IgD-negative memory B cell (primary cell): ENCODE measurements at regions not wholly inside any gene's neighbourhood (a gene's known extent, or its start where the extent isn't known, plus 50 kb on each side); places are given as distances from the start of the nearest gene placed in this dataset.
"Not testable (repeated sequence)": the region's sequence is repeated elsewhere in the genome, so short reads cannot be mapped to it uniquely, and the experiment has no call there.

Source experiments
- H3K27ac Mint-ChIP-seq, 3 donors: one replicate each; pipeline ENCODE4 v1.8.0; 2020 to 2022; ENCODE audit warnings: mild to moderate bottlenecking in 3 of 3, mixed read lengths in 3 of 3, moderate library complexity in 1 of 3
- H3K27me3 Mint-ChIP-seq: one replicate; pipeline ENCODE4 v1.8.0; 2021; ENCODE audit warnings: mixed read lengths
- H3K36me3 Mint-ChIP-seq: one replicate; pipeline ENCODE4 v1.8.0; 2020; ENCODE audit warnings: mild to moderate bottlenecking, mixed read lengths
- H3K4me1 Mint-ChIP-seq, 3 donors: one replicate each; pipeline ENCODE4 v1.8.0; 2020 to 2022; ENCODE audit warnings: mixed read lengths in 3 of 3, mild to moderate bottlenecking in 1 of 3
- H3K4me3 Mint-ChIP-seq, 4 donors: one replicate each; pipeline ENCODE4 v1.8.0; 2020 to 2022; ENCODE audit warnings: mild to moderate bottlenecking in 4 of 4, mixed read lengths in 4 of 4, moderate library complexity in 3 of 4
- H3K9me3 Mint-ChIP-seq, 3 donors: one replicate each; pipeline ENCODE4 v1.8.0; 2020 to 2021; ENCODE audit warnings: mixed read lengths in 3 of 3, mild to moderate bottlenecking in 1 of 3

DNA sequence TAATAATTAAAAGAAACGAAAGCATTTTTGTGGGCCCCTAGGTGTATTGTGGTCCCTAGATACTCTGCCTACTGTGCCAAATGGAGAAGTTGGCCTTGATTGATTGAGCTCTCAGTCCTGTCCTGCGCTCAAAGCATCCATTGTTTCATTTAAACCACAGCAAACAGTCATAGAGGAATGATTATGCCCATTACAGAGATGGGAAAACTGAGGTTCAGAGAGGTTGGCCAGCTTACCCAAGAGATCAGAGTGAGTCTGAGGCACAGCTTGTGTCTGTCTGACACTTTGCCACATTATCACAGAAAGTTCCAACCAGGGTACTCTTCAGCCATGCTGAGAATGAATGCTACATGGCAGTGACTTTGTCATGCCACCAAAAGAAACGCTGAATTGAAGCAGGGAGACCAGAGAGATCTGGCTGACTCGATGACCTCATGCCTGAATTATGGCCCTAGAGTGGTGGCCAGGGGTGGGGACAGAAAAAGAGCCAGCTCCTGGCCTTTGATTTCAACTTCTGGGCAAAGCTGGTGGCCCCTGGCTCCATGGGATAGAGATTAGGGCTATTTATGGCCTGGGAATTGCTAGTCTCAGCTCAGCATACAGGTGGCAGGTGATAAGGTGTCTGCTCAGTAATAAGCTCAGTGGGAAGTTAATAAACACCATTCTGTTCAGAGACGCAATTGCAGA is 180.5 kb downstream of the MIAT start:
- no peak overlapping the region for H3K27ac Mint-ChIP-seq
- no peak overlapping the region for H3K4me3 Mint-ChIP-seq

DNA sequence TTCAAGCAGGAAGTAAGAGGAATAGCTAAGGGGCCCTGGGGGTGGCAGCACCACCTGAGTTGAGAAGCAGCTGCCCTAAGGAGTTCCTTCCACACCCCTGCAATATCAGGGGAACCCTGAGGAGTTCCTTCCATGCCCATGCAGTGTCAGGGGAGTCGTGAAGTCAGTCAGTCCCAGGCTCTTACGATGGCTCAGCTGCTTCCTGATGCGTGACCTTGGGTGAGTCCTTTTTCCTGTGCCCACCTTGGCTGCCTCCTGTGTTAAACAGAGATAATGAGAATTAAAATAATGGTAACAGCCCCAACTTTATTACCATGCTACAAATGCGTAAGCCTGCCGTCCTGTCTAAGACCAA is 181.1 kb downstream of the MIAT start:
- peaks cover 2% of the 10 kb centered on the region for H3K36me3 Mint-ChIP-seq
- H3K9me3 Mint-ChIP-seq, result no peaks in the 10 kb centered on the region
- no peaks in the 10 kb centered on the region for H3K27me3 Mint-ChIP-seq
- no peak overlapping the region for H3K27ac Mint-ChIP-seq
- H3K4me3 Mint-ChIP-seq, result no peak overlapping the region
- peaks cover 0 to 1% (median 0%) of the 10 kb centered on the region in 3 donors for H3K4me1 Mint-ChIP-seq

More for the DNA sequence above, 180.5 kb downstream of the MIAT start:
- Mint-ChIP-seq H3K9me3 (no peaks in the 10 kb centered on the region), H3K27me3 (no peaks in the 10 kb centered on the region), H3K4me1 (peaks cover 0 to 1% (median 0%) of the 10 kb centered on the region in 3 donors), H3K36me3 (peaks cover 2% of the 10 kb centered on the region)

DNA sequence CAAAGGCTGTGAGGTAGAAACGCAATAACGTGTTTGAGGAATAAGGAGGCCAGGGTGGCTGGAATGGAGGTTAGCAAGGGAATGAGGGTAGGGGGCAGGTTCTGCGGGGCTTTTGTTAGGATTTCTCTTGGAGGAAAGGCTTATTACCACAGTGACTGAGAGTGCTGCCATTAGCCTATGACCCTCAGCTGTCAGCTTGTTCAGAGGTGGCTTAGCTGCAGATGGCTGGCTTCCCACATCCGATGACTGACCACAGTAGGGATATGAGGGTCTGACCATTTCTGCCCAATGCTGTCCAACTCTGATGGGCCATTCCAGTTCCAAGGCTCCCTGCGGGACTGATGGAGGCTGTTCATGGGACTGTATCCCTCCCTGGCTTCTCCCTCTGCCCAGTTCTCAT is 181.8 kb downstream of the MIAT start:
- no peaks in the 10 kb centered on the region for H3K9me3 Mint-ChIP-seq
- H3K4me1 Mint-ChIP-seq, result peaks cover 0 to 1% (median 0%) of the 10 kb centered on the region in 3 donors
- no peaks in the 10 kb centered on the region for H3K27me3 Mint-ChIP-seq
- H3K4me3 Mint-ChIP-seq, result no peak overlapping the region
- peaks cover 2% of the 10 kb centered on the region for H3K36me3 Mint-ChIP-seq
- no peak overlapping the region for H3K27ac Mint-ChIP-seq

DNA sequence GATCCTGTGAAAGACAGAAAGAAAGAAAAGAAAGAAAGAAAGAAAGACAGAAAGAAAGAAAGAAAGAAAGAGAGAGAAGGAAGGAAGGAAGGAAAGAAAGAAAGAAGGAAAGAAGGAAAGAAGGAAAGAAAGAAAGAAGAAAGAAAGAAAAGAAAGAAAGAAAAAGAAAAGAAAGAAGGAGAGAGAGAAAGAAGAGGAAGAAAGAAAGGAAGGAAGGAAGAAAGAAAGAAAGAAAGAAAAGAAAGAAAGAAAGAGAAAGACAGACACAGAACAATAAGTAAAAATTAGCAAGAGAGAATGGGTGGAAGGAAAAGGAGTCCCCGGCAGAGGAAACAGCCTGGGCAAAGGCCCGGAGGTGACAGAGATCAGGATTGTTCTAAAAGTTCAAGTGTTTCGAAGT is 183.4 kb downstream of the MIAT start:
- not testable (repeated sequence) for H3K9me3 Mint-ChIP-seq, H3K36me3 Mint-ChIP-seq, H3K4me3 Mint-ChIP-seq, H3K4me1 Mint-ChIP-seq, H3K27ac Mint-ChIP-seq, H3K27me3 Mint-ChIP-seq

DNA sequence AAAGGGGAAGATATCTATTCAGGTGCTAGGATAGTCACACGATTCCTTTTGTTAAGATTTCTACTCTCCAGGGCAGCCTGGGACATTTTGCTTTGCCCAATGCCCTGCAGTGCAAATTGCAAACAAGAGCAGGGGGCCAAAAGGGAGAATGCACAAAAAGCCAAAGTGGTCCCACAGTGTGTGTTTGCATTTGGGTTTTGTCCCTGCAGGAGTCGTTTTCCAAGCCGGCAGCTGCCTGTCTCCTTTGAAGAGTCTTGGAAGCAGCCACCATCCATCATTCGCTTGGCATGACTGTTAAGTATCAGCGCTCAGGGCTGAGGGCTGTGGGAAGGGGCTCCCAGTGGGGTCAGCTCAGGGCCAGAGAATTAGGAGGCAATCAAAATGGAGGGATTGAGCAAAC is 184.7 kb downstream of the MIAT start:
- no peaks in the 10 kb centered on the region for H3K9me3 Mint-ChIP-seq
- H3K4me1 Mint-ChIP-seq, result peaks cover 1 to 7% (median 2%) of the 10 kb centered on the region in 3 donors
- no peaks in the 10 kb centered on the region for H3K27me3 Mint-ChIP-seq
- no peak overlapping the region for H3K27ac Mint-ChIP-seq
- H3K4me3 Mint-ChIP-seq, result no peak overlapping the region
- peaks cover 2% of the 10 kb centered on the region for H3K36me3 Mint-ChIP-seq

DNA sequence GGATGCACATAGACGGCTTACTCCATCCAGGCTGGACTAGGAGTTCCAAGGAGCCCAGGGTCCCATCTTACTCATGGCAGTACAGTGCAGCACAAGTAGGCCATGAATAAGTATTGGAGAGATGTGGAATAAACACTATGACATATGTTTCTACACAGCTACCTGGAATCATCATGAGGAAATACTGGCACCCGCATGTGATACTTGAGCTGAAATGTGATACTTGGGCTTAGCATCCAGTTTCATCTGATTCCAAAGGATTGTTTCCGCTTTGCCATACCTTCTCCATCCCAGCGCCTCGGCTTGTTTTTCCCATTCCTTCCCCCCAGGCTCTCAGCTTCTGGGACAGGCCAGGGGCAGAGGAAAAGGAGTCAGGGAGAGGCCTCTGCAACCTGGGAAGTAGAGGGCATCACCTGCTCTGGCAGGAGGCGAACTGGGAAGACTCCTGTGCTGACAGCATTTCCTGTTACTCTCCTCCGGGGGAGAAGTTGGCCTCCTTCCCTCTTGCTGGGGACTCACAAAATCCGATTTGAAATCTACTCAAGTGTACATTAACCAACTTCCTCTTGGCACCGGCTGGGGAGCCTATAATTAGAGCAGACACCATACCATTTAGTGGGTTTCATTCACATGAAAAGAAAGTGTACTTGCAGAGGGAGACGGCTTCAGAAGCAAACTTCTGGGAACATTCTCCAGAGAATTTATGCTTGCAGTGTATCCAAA is 187.8 kb downstream of the MIAT start:
- H3K27ac Mint-ChIP-seq, result no peak overlapping the region
- peaks cover 1 to 7% (median 2%) of the 10 kb centered on the region in 3 donors for H3K4me1 Mint-ChIP-seq
- peaks cover 4% of the 10 kb centered on the region for H3K27me3 Mint-ChIP-seq
- no peaks in the 10 kb centered on the region for H3K9me3 Mint-ChIP-seq
- H3K36me3 Mint-ChIP-seq, result peaks cover 2% of the 10 kb centered on the region
- no peak overlapping the region for H3K4me3 Mint-ChIP-seq

DNA sequence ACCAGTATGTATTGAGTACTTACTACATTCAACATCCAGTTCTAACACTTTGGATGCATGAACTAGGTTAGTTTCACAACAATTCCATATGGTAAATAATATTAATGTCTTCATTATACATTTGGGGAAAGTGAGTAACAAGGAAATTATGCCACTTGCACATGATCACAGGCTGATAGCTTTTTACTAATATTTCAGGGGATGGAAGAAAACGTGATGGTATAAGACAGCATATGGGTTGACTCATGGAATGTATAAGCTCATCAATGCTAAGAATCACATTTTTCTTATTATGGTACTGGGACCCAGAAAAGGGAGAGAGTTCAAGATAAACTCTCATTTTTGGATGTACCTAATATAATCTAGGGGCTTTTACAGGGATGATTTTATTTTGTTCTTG is 188.7 kb downstream of the MIAT start:
- Mint-ChIP-seq H3K27ac (no peak overlapping the region), H3K27me3 (peaks cover 4% of the 10 kb centered on the region), H3K4me1 (peaks cover 0 to 7% (median 2%) of the 10 kb centered on the region in 3 donors), H3K9me3 (no peaks in the 10 kb centered on the region), H3K4me3 (no peak overlapping the region), H3K36me3 (peaks cover 2% of the 10 kb centered on the region)

DNA sequence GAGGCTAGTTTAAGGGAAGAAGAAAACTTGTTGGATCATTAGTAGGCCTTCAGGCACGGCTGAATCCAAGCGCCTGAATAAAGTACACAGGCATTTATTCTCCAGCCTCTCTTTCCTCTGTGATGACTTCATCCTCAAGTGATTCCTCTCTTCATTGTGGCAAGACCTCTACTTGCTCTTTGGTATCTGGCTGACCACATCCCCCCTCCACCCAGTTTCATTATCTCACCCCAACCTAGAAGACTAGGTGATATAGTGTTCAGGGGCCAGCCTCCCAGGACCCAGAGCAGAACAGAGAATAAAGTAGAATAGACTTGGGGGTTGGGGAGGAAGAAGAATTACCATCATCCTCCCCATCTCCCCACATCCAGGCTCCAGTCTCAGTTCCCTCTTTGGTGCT is 189.3 kb downstream of the MIAT start:
- Mint-ChIP-seq H3K27me3 (peaks cover 4% of the 10 kb centered on the region), H3K4me1 (peaks cover 0 to 7% (median 2%) of the 10 kb centered on the region in 3 donors), H3K4me3 (no peak overlapping the region), H3K9me3 (no peaks in the 10 kb centered on the region), H3K27ac (no peak overlapping the region), H3K36me3 (peaks cover 2% of the 10 kb centered on the region)

DNA sequence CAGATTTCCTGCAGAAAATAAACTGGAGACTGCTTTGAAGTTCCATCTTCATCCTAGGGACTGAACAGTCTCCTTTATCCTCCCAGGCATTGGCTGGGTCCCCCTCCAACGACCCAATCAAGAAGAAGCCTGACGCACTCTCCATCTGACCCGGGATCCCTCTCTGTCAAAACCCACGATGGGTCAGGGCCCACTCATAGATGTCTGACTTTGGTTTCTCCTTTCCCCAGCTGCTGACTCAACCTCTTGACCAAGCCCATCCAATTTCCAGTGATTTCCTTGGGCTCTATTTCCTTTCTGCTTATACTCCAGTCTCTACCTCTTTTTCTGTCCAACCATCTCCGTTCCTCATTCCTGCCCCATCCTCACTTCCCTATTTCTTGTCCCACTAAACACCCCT is 189.7 kb downstream of the MIAT start:
- no peaks in the 10 kb centered on the region for H3K9me3 Mint-ChIP-seq
- H3K27me3 Mint-ChIP-seq, result peaks cover 4% of the 10 kb centered on the region
- peaks cover 0 to 7% (median 2%) of the 10 kb centered on the region in 3 donors for H3K4me1 Mint-ChIP-seq
- no peak overlapping the region for H3K27ac Mint-ChIP-seq
- H3K4me3 Mint-ChIP-seq, result no peak overlapping the region
- peaks cover 2% of the 10 kb centered on the region for H3K36me3 Mint-ChIP-seq

DNA sequence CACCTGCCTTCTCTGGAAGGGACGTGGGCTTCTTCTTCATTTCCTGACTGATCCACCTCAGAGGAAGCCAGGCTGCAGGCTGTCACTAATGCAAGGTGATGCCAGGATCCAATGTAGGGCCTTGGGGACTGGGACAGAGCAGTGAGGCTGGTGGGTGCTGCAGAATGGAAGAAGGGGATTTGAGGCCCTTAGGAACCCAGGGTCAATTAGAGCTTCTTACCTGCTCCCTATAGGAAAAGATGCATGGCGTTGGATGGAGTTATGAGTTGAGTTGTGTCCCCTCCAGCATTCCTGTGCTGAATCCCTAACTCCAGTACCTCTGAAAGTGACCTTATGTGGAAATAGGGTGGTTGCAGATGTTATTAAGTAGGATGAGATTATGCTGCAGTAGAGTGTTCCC is 190.4 kb downstream of the MIAT start:
- Mint-ChIP-seq H3K27ac (no peak overlapping the region), H3K36me3 (peaks cover 2% of the 10 kb centered on the region), H3K27me3 (peaks cover 4% of the 10 kb centered on the region), H3K9me3 (peaks cover 0 to under 1% (median 0%) of the 10 kb centered on the region in 3 donors), H3K4me3 (no peak overlapping the region), H3K4me1 (peaks cover 0 to 7% (median 2%) of the 10 kb centered on the region in 3 donors)

DNA sequence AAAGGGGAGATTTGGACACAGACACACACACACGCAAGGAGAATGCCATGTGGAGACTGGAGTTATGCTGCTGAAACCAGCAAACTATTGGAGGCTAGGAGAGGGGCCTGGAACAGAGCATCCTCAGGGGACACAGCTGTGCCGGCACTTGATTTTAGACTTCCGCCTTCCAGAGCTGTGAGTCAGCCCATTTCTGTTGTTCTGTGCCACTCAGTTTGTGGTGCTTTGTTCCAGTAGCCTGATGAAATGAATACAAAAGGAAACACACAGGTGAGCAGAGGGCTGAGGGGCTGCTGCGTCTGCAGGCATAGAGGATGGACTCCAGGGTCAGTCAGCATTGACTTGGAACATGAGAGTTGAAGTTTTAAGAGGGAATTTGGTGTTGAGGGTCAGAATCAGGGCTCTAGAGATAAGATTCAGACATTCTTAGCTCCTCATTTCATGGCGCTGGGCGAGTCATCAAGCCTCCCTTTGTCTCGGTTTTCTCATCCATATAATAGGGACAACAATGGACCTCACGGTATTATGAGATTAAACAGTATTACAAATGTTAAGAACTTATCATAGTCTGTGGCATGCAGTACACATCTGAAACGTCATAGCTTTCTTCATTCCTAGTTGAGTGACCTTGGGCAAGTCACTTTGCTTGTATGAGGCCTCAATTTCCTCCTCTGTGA is 191.0 kb downstream of the MIAT start:
- Mint-ChIP-seq H3K27me3 (peaks cover 4% of the 10 kb centered on the region), H3K4me3 (no peak overlapping the region), H3K27ac (no peak overlapping the region), H3K4me1 (peaks cover 0 to 7% (median 2%) of the 10 kb centered on the region in 3 donors), H3K36me3 (peaks cover 2% of the 10 kb centered on the region), H3K9me3 (peaks cover 0 to 4% (median 0%) of the 10 kb centered on the region in 3 donors)

DNA sequence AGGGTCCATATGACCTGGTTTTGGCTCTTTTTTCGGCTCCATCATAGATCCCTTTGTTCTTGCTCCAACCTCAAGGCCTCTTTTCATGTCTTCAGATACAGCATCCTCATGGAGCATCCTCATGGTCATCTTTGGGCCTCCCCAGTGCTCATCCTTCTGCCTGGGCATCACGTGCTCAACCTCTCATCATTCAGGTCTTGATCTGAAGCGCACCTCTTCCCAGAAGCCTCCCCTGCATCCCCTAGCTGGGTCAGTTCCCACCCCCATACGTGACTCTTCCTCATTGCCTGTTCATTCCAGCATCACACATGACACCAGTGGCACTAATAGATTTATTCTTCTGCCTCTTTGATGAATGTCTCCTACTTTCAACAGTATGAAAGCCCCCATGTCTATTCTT is 192.2 kb downstream of the MIAT start:
- peaks cover 0 to 7% (median 2%) of the 10 kb centered on the region in 3 donors for H3K4me1 Mint-ChIP-seq
- no peak overlapping the region for H3K4me3 Mint-ChIP-seq
- H3K27me3 Mint-ChIP-seq, result peaks cover 4% of the 10 kb centered on the region
- H3K36me3 Mint-ChIP-seq, result peaks cover 2% of the 10 kb centered on the region
- H3K9me3 Mint-ChIP-seq, result peaks cover 0 to 4% (median 0%) of the 10 kb centered on the region in 3 donors
- no peak overlapping the region for H3K27ac Mint-ChIP-seq

DNA sequence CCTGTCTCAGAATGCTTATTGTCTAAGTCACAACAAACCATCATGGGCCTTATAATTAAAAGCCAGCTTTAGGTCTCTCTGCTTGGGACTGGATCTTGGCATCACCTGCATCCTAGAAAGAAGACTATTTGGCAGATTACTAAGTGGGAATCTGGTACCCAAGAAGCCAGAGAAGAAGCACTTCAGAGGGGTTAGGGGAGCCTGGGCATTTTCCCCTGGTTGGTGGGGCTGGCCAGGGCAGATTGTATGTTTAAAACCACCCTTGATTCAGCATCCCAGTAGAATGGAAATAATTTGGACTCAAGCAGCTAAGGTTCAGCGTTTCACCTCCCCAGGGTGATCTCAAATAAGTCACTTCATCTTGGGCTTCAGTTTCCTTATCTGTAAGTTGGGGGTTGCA is 193.7 kb downstream of the MIAT start:
- no peak overlapping the region for H3K4me3 Mint-ChIP-seq

DNA sequence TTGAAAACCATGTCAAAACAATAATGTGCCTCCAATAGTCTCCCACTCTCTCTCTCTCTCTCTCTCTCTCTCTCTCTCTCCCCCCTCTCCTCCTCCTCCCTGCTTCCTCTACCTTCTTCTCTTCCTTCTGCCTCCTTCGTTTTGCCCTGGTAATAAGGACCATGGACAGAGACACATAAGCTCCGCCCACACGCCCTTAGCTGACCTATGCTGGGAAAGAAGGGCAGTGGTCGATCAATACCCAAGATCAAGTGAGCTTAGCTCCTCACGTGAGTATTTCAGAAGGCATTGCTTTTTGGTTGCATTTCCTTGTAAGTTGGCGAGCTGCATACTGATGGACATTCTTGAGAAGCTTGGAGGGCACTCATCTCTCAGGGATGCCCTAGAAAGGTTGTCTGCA is 194.8 kb downstream of the MIAT start:
- no peak overlapping the region for H3K27ac Mint-ChIP-seq
- peaks cover under 1% of the 10 kb centered on the region for H3K36me3 Mint-ChIP-seq
- H3K9me3 Mint-ChIP-seq, result peaks cover 0 to 4% (median 0%) of the 10 kb centered on the region in 3 donors
- no peaks in the 10 kb centered on the region for H3K4me1 Mint-ChIP-seq
- peaks cover 4% of the 10 kb centered on the region for H3K27me3 Mint-ChIP-seq
- H3K4me3 Mint-ChIP-seq, result no peak overlapping the region

More for the DNA sequence above, 193.7 kb downstream of the MIAT start:
- Mint-ChIP-seq H3K9me3 (peaks cover 0 to 4% (median 0%) of the 10 kb centered on the region in 3 donors), H3K4me1 (peaks cover 0 to 3% (median 0%) of the 10 kb centered on the region in 3 donors), H3K27ac (no peak overlapping the region), H3K36me3 (peaks cover 2% of the 10 kb centered on the region), H3K27me3 (peaks cover 4% of the 10 kb centered on the region)

DNA sequence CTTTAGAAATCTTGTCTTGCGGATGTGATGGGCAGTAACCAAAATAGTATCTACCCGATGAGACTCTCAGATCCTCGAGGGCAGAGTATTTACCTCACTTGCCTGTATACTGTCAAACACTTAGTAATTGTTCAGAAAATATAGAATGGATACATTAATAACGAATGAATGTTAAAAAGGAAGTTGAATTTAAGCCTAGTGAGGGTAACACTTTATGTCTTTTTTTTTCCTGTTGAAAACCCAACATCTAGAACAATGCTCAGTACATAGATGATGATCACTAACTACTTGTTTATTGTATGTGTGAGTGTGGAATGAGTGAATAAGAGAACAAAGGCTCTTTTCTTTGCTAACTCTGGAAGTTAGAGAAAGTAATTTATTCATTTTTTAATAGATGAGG is 195.7 kb downstream of the MIAT start:
- Mint-ChIP-seq H3K9me3 (peaks cover 0 to 4% (median 0%) of the 10 kb centered on the region in 3 donors), H3K36me3 (no peaks in the 10 kb centered on the region), H3K27me3 (peaks cover 4% of the 10 kb centered on the region), H3K4me3 (no peak overlapping the region), H3K4me1 (no peaks in the 10 kb centered on the region), H3K27ac (no peak overlapping the region)
